Colon (tissue), 2 donors: ENCODE measurements at regions not wholly inside any gene's neighbourhood (a gene's known extent, or its start where the extent isn't known, plus 50 kb on each side); places are given as distances from the start of the nearest gene placed in this dataset.
"Not testable (repeated sequence)": the region's sequence is repeated elsewhere in the genome, so short reads cannot be mapped to it uniquely, and the experiment has no call there.

ENCODE experiments used
- FAIRE-seq: peaks from 2 replicates; lab custom pipeline; 2012; peaks lifted over from hg19 to GRCh38; lab: Jason Lieb, UNC
- donor health status: control.
- donor health status: control.

DNA sequence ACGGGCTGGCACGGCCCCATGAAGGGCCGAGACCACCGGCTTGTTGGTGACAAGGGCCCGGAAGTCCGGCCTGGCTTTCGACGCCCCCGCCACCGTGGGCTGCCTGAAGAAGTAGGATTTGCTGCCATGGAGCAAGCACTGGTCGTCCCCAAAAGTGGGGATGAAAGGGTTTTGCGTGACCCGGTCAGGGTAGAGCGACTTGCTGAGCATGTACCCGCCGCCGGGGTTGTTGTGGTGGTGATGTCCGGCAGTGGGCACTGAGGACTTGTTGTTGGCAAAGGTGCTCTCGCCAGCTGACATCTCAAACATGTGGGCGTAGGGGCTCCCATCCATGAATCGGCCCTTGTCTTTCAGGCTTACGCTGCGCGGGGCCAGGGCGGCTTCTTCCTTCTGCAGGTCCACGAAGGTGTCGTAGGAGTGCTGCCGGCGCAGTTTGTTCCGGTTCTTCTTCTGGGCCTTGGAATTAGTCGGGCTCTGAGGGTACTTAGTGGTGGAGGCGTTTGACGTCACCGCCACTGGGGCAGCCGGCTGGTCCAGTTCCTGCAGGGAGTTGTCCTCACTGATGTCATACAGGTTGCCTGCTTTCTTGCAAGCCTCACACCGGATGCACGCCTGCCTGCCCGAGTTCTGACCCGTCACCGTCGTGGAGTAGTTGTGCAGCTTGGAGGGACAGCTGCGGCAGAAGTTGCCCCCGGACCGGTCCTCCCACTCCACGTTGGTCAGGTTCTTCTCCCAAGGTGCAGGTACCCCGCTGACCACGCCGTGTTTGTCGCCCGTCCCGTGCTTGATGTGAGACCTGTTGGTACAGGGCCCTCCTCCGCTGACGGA is 366.6 kb downstream of the EMP1 start:
- no peak for FAIRE-seq

DNA sequence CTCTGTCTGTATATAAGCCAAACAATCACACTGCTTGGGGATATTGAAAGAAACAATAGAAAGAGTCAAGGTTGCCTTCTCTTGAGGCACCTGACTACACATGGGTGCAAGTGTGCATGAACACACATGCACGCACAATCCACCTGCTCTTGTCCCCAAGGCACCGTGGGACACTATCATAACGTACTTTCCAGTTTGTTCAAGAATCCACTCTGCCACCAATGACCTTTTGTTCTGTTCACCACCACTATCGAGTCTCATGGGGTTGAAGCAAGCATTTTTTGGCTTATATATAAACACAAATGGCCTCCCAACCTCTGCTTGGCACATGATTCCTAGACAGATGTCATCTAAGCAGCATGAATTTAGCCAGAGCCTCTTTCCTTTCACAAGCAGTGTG is 365.4 kb downstream of the EMP1 start:
- FAIRE-seq = no peak

DNA sequence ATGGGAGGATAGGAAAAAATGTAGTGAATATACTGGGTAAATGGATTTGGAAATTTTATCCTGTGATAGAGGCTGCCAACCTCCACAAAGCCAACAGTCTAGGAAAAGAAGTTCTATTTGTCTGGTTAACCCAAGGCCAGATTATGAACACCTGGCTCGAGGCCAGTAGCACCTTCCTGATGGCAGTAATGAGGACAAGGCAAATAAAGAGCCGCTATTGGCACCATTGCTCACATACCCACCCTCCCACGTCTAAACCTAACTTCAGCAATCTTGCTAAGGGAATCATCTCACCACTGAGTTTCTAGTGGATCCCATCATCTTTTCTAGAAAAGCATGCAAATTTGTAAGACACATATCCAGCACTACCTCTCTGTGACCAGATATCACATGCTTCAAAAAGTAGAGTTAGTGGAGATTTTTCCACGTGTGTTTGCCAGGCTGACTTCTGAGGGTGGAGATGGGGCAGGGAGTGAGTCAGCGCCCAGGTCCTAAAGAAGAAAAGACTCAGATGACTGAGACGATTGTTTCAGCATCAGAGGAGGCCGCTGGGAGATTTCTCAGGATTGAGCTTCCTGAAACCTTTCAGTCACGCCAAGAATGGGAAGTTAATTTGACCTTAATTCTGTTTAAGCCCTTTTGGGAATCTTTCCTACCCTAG is 362.9 kb downstream of the EMP1 start:
- no peak for FAIRE-seq

DNA sequence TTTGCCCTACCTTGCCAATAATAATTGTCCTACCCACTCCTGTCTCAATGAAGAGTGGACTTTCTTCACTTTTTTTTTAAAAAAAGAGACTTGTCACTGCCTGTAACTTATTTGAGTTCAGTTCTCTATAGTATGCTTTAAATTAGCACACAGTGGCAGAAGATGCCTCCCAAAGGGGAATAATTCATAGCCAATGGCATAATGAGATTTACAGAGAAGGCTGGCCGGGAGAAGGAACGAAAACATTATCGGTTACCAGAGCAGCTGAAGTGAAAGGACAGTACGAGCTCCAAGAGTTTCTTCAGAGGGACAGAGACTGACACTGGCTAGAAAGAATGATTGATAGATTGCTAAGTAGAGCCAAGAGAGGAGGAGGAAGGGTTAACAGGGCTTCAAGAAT is 356.3 kb downstream of the EMP1 start:
- no peak for FAIRE-seq

DNA sequence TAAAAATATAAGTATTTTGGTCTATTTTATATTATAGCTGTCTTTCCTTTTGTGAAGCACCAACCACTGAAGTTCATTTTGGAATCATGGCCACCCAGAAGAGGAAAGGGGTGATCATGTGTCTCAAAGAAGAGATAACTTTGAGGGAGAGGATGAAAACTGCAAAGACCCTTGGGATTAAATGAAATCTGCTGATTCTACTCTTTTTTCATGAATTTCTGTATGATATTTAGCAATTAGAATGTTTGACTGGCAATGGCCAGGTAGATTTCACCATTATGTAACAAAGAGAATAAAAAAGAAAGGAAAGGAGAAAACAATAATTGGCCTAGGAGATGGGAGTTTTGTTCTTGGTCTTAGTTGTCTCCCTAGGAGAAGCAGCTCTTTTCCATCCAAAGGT is 350.8 kb downstream of the EMP1 start:
- no peak for FAIRE-seq

DNA sequence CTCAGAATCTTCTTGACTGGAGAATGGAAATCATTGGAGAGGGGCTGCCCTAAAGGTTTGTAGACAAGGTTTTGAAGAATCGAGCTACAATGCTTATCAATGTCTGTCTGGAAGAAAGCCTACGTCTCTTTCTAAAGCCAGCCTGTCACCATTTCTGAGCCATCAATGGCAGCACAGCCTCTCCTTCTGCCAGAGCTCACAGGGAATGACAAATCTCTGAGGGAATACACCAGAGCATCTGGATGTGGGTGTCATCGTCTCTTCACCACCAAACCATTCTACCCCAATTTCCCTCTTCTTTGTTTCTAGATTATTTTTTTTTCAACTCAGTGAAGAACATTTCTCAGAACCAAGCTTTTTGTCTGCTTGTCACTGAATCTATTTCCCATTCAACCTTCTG is 349.7 kb downstream of the EMP1 start:
- FAIRE-seq = no peak

DNA sequence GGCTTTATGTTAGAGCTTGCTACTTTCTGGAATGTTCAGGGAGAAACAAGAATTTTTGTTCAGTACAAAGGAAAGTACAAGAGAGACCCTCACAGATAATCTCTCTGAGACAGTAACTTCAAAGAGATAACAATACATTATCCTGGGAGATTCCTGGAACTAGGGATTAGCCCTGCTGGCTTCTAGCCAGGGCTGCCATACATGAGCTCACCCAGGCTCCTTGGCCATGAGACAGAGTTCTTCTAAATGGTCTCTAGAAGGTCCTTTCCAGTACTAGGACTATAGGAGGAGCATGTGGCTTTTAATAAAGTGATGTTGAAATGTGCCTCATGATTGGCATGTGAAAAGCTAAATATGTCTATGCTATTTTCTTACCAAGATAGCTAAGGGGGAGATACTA is 342.5 kb downstream of the EMP1 start:
- FAIRE-seq = no peak

DNA sequence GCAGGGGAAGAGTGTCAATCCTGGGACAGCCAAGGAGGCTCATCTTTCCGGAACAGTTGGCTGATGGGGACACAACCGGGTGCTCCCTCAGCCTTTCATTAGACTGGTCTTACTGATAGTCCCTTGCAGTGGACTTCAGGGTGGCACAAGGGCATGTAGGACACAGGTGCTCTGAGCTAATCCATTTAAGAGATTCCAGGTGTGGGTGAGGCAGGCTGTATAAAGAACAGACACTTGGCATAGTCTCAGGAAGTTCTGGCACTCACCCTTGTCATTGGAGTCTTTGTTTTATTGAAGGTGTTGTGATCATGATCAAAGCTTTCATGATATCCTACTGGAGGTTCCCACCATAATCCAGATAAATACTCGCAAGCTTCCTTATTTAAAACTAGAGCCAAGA is 341.6 kb downstream of the EMP1 start:
- FAIRE-seq = no peak

DNA sequence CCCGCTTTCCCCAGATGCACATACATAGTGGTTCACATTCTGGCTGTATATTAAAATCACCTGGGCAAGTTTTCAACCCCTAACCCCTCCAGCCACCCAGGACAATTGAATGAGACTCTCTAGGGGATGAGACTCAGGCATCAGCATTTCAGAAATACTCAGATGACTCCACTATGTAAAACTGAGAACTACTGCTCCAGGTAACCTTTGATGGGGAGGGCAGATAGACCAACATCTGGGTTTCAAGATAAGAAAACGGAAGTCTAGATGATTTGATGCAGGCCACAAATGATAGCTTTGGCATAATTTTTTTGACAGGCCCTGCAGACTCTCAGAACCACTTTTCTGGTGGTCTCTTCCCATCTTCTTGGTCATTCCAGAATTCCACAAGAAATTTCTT is 341.1 kb downstream of the EMP1 start:
- FAIRE-seq = no peak

DNA sequence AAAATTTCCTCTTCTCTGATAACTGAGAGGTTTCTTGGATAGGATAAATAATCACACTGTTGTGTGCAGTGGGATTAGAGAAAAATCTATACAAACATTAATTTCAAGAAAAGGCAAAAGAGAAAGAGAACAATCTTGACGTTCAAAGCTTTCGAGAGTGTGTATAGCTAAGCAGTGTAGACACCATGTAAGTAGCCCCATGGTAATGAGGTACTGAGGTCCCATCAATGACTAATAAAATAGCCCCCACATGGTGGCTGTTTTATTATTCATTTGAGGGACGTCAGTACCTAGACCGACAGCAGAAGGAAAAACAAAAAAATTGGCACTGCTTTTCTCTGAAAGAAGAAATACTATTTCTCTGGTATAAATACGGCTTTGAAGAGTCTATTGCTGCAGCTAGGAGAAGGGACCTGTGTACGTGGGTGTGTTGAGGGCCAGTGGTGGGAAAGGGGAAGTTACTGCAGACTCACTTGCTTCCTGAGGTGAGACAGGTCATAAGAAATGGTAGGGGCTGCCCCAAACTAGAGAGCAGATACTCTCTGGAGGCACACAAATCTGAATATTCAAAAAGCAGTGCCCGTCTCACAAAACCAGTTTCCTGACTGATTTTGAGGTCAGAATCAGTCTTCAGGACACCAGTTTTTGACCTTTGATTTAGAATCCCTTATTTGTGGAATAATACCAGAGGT is 339.8 kb downstream of the EMP1 start:
- FAIRE-seq = no peak

DNA sequence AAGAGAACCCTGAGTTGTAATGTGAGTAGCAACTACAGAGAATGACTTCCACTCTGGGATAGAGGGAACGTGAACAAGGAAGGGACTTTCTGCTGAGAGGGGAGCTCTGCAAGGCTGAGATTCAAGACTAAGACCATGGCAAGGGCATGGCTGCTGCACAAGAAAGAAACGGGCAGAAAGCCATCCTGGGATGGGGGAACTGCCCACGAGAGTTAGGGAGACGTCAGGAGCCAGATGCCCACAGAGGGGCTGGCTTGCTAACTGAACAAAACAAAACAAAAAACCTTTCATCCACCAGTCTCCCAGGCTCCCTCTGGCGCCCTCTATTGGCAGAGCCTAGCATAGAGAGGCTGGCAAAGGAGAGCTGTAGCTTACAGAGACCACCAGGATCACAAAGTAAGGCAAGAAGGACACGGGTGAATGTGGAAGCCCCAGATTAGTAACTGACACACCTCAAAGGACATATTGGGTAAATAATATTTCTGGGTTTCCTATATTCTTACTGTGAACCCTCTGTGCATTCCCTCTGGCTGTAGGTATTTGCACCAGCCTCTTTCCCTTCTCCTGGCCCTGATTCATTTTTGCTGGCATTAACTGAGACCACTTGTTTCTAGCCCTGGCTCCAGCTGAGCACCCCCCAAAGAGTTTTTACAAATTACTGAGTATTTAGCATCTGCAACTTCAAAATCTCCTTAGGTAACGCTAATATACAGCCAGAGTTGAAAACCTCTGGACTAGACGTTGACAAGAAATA is 338.3 kb downstream of the EMP1 start:
- no peak for FAIRE-seq

DNA sequence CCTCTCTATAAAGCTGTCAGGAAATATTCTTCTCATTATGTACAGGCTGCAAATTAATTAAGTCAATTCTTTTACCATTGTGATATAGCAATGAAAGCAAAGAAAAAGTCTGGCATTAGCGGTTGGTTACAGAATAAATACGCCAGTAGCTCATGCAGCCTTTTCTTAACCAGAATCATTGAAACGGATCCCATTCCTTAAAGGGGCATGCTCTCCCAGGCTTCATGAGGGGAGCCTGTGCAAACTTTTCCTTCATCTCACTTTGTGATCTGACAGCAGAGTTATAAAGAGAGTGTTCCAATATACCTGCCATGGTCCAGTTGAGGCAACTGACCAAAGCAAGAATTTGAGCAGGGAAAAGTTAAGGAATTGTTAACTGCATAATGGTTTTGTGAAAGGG is 337.7 kb downstream of the EMP1 start:
- FAIRE-seq = no peak

DNA sequence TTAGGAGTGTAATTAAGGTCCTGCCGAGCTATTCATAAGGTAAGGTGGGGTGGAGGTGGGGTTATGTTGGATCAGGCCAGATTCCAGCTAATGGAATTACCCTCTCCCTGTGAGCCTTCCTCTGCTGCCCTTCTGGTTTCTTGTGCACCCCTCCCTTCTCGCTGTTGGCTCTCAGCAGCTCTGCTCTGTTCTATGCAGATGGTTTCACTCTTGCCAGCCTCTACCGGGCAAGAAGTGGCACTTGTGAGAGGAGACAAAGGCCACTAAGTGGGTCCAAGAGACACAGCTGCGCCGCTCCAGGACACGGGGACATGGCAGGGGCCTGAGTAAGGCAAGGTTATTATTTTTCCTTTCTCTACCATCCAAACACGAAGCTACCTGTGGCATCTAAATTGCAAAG is 334.4 kb downstream of the EMP1 start:
- FAIRE-seq = no peak

DNA sequence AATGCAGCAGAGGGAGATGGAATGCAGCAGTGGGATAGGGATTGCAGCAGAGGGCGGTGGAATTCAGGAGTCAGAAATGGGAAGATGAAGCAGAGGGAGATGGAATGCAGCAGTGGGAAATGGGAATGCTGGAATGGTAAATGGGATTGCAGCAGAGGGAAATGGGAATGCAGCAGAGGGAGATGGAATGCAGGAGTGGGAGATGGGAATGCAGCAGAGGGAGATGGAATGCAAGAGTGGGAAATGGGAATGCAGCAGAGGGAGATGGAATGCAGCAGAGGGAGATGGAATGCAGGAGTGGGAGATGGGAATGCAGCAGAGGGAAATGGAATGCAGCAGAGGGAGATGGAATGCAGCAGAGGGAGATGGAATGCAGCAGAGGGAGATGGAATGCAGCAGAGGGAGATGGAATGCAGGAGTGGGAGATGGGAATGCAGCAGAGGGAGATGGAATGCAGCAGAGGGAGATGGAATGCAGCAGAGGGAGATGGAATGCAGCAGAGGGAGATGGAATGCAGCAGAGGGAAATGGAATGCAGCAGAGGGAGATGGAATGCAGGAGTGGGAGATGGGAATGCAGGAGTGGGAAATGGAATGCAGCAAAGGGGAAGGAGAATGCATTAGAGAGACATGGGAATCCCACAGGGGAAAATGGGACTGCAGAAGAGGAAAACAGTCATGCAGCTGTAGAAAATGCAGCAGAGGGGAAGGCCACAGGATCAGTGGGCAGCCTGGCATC is 329.8 kb downstream of the EMP1 start:
- not testable (repeated sequence) for FAIRE-seq

DNA sequence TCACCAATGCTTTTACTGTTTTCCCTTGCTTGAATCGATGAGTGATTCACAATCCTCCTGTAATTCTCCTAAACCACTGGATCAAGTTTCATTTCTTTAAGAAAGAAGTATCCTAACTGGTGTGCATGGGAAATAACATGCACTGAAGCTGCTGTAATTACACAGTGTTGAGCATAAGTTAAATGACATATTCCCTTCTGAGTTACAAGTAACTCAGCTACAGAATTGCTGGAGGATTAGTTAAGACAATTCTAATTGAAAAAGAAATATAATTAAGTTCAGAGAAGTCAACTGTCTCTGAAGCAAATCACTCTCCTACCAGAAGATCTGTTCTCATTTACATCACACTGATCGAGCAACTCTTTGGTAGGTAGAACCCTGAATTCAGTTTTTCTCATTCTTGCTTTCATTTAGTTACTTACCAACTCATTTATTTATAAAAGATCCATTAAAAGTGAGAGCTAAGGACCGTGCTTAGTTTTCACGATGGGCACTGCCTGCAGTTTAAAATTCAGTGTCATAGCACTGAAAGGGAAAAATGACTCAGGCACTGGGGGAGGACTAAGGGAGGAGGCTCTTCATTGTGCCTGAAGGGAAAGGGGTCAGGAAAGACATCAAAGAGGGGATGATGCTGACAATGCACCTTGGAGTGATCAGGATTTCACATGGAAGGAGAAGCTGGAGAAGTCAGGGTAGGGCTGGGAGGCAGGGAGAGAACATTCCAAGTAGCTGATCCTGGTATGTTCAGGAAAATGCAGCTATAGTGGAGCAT is 327.2 kb downstream of the EMP1 start:
- FAIRE-seq = no peak

DNA sequence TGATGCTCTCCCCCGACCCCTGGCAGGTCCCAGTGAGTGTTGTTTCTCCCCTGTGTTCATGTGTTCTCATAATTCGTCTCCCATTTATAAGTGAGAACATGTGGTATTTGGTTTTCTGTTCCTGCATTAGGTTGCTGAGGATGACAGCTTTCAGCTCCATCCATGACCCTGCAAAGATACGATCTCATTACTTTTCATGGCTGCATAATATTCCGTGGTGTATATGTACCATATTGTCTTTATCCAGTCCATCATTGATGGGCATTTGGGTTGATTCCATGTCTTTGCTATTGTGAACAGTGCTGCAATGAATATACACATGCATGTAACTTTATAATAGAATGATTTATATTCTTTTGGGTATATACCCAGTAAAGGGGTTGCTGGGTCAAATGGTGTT is 321.5 kb downstream of the EMP1 start:
- not testable (repeated sequence) for FAIRE-seq

DNA sequence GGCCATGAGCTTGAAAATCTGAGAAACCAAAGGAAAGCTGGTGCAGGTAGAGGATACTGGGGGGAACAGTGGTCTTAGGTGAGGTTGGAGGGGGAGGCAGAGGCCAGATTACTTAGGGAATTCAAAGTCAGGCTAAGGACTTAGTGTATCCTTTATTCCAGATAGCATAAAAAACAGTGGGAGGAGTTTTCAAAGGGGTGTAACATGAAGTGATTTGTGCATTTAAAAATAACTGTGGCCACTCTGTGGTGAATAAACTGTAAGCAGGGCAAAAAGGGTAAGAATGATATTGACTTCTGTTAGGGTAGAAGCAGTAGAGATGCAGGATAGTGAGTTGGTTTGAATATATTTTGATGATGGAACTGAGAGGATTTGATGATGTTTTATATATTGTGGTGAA is 313.2 kb downstream of the EMP1 start:
- FAIRE-seq = no peak

DNA sequence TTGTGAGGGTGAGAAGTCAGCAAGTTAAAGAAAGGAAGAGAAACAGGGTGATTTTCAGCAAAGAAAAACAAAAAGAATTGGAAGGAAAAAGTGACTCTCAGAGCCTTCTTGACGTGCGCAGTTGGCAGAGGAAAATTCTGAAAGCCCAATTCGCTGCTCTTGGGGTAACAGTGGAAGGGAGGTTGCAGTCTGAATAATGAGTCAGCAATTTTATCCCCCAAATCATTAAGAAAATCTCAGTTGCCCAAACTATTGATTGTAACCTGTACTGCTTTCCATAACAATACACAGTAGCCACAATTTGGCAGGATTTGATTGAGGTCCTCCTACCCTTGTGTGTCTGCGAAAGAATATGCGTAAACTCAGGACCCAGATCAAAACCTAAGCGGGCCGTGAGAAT is 309.1 kb downstream of the EMP1 start:
- no peak for FAIRE-seq

DNA sequence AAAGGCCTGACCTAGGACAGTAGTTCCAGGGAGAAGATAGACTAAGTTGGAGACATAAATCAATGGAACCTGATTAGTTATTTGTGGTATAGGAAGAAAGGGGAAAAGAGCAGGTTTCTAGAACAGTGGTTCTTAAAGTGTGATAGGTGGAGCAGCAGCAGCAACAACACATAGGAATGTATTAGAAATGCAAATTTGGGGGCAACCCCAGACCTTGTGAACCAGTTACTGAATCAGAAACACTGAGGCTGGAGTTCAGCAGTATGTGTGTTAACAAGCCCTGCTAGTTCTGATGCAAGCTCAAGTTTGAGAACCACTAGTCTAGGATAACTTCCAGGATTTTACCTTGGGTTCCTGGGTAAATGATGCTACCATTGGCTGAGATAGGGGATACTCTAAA is 308.7 kb downstream of the EMP1 start:
- no peak for FAIRE-seq

DNA sequence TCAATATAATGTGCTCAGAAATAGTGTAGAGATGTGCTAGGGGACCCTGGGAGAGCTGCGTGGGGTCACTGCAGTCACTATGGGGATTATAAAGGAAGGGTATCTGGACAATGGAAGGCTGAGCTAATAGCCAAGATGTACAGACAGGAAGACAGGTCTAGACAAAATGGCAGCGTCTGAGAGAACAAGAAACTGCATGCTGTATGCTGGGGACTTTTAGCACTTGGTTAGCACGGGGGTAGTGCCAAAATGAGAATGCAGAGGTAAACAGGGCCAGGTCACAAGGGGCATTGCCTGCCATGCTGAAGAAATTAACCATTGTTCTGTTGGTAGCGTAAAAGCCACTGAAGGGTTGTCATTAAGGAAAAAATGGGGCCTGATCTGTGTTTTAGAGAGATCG is 308.2 kb downstream of the EMP1 start:
- no peak for FAIRE-seq

DNA sequence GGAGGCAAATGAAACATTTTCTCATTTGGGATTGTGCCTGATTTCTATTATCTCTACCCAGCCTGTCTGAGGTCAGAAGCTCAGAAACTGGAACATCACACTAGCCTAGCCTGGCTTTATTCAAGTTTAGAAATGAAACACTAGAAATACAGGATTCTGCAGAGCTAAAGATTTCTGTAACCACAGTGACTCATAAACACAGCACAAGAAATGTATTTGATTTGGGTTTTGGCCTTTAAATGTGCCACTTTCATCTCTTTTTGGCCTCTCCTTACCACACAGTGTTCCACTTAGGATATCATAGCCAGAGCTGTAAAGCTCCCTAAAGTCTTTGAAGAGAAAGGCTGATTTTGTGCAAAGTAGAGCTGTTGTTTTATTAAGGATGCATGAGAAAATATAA is 307.5 kb downstream of the EMP1 start:
- FAIRE-seq = no peak
